SK-N-DZ (cell line): ENCODE measurements at regions not wholly inside any gene's neighbourhood (a gene's known extent, or its start where the extent isn't known, plus 50 kb on each side); places are given as distances from the start of the nearest gene placed in this dataset.

Experiments
- DNase-seq: peaks from one replicate; pipeline ENCODE4 v3.0.0-alpha.2; 2015; ENCODE audit warnings: low spot score

GRCh38 chr5:133773247-133774202, 161.2 kb upstream of the FSTL4 start:
- DNase-seq: no peak

GRCh38 chr5:133769842-133770241, 157.5 kb upstream of the FSTL4 start:
- DNase-seq: no peak

GRCh38 chr5:133763744-133764143, 151.4 kb upstream of the FSTL4 start:
- no peak for DNase-seq

DNA sequence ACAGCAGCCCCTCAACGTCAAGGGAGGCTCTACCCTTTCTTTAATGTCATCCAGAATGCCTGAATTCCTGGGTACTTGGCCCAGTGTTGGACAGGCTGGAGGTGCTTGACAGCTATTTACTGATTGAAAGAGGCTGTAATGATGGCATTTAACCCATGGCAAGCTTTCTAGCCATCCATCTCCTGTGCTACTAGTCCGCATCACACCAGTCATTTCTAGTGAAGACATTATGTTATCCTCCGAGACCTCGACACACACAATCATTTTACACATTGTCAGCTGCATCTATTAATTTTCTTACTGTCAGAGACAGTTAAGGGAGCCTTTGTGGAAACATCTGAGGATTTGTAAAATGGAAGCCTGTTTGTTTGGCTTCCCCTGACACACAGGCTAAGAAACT, 149.3 kb upstream of the FSTL4 start:
- no peak for DNase-seq

GRCh38 chr5:133760532-133760931, 148.2 kb upstream of the FSTL4 start:
- no peak for DNase-seq

DNA sequence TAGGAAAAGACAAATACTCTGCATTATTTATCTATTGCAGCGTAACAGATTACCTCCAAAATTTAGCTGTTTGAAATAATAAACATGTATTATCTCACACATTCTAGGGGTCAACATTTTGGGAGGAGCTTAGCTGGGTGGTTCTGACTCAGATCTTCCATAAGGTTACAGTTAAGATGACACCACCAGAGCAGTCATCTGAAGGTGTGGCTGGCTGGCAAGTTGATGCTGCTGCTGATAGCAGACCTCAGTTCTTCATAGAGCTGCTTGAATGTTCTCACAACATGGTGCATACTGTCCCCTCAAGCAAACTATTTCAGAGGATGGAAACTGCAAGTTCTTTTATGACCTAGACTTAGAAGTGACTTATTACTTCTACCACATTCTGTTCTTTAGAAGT, 146.3 kb upstream of the FSTL4 start:
- no peak for DNase-seq

- no peak for DNase-seq
Measured at GRCh38 chr5:133757396-133757945, 145.1 kb upstream of the FSTL4 start.

- DNase-seq: no peak
Measured at GRCh38 chr5:133756756-133757155, 144.4 kb upstream of the FSTL4 start.

GRCh38 chr5:133756036-133756435, 143.7 kb upstream of the FSTL4 start:
- no peak for DNase-seq

- peak; percentile 35 for DNase-seq
Measured at GRCh38 chr5:133754575-133755169, 142.3 kb upstream of the FSTL4 start.

GRCh38 chr5:133753856-133754255, 141.5 kb upstream of the FSTL4 start:
- no peak for DNase-seq

GRCh38 chr5:133751846-133752245, 139.5 kb upstream of the FSTL4 start:
- DNase-seq: no peak

GRCh38 chr5:133751421-133751820, 139.1 kb upstream of the FSTL4 start:
- no peak for DNase-seq

GRCh38 chr5:133750856-133751255, 138.5 kb upstream of the FSTL4 start:
- DNase-seq: no peak

- no peak for DNase-seq
Measured at GRCh38 chr5:133750356-133750755, 138.0 kb upstream of the FSTL4 start.

DNA sequence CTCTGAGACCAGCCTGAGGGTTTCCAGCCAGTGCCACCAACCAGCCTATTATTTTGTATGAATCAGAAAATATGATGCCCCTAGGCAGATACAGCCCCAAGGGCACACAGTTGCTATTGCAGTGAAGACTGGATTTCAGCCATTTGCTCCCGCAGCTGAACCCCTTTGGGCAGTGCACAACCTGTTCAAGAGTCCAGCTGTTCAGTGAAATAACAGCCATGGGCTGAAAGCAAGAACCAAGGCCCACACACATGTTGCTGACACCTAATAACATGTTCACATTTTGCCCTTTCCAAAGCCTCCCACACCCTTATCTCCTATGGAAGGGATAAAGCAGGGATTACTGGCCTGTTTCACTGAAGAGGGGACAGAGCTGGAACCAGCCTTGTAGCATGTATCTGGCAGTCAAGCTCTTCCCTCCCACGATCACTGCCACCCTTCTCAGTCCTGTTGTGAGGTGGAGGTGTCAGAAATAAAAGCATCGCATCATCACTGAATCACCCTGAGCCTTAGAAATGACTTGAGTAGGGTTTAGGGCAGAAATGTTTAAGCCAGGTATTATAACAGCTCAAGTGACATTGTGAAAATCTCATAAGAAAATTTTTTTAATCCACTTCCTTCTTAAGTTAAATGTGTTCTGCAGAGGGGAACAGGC, 137.1 kb upstream of the FSTL4 start:
- DNase-seq: no peak

DNA sequence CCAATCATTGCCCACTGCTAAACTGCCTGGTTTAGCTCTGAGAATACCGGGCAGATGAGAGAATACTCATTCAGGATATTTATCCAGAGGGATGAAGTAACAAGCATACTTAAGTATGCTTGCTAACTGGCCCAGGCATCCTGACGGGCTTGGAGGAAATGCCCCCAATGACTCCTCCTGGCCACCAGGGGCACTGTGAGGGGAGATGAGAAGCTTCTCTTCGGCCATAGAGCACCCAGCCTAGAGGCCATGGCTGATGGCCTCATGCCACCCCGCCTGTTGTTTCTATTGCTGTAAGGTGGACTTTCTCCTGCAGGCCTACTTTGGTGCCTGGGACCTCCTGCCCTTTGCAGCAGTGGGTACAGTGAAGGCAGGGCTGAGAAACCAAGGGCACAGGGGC, 134.5 kb upstream of the FSTL4 start:
- DNase-seq: no peak

DNA sequence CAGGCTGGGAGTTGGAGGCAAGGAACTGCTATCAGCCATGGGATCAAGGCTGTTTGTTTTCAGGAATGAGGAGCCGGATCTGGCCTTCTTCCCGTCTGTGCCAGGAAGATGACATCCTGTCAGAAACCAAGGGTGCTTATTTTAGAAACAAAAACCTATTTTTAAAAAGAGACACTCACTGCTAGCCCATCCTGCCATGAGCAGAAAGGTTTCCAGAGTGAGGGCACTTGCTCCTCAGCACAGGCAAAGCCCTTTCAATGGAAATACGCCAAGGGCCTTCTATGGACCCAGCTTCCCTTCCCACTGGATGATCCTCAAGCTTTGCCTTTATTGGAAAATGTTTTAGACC, 132.6 kb upstream of the FSTL4 start:
- DNase-seq: no peak

DNA sequence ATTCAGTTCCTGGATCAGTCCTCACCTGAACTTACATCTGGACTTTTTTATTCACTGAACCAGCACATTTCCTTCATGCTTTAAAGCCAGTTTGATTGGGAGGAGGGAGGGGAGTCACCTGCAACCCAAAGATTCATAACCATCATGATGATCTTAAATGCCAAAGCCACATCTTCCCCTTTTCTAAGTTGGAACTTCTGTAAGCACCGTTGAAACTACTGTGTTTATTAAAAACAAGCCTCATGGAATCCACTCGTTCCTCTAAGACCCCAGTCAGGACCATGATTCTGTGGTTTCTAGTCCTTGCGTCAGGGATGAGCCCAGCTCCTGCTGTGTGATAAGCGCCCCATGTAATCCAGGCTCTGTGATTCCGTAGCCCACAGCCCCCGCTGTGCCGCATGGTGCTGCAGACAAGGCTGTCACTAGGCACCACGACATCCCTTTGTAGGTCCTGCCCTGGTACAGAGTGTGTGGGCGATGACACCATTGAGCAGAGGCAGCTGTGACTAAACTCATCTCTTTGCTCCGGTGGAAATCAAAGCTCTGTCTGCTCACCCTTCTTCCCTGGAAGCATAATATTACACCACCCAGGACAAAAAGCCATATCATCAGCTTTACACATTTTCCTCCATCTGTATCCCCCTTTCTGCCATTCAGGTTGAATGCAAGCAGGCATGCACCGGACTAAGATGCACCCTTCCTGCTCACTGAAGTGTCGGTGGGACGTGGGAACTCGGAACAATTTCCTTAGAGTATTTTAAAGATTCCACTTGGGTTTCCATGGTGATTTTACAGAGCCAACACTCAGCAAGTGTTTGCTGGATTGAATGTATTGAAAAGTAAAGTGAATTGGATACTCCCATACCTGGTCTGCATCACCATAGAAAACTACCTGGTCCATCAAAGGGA, 132.0 kb upstream of the FSTL4 start:
- no peak for DNase-seq

- no peak for DNase-seq
Measured at GRCh38 chr5:133742431-133742988, 130.2 kb upstream of the FSTL4 start.

- DNase-seq: no peak
Measured at GRCh38 chr5:133741818-133742355, 129.5 kb upstream of the FSTL4 start.
